CD4-positive, alpha-beta T cell treated with Interleukin-17A for 1 hour (primary cell): ENCODE measurements at regions not wholly inside any gene's neighbourhood (a gene's known extent, or its start where the extent isn't known, plus 50 kb on each side); places are given as distances from the start of the nearest gene placed in this dataset.

Source experiments
- DNase-seq: peaks from one replicate; pipeline ENCODE4 v3.0.0-alpha.2; 2020

DNA sequence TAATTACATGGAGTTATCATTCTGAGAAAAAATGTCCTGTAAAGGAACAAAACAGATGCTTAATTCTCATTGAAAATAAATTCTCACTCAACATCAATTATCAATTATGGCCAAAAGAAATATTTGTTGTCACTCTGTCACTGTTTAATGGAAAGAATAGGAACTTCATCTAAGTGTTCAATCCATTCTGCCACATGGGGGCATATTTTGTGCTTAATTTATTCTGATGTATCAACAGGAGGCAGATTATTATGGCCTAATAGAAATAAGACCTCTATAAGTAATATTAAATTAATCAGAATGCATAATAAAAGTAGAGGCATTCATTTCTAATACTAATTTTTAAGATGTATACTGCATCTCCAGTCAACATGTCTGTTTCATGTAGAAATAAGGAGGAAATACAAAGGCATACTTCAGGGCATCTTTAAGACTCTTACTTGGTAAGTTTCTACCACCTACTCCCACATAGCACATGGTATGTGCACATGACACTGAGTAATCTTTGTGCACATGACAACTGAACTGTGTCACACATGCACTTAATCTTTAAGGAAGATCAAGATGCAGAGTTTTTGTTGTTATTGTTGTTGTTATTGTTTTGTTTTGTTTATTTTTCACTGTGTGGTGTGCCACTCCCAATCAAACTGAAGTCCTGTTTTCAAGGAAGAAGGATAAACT, 420.4 kb upstream of the SEMA3A start:
- DNase-seq, result no peak

- DNase-seq, result no peak
Measured at GRCh38 chr7:84612981-84613681, 418.5 kb upstream of the SEMA3A start.

GRCh38 chr7:84611391-84611790, 416.8 kb upstream of the SEMA3A start:
- DNase-seq, result no peak

GRCh38 chr7:84610390-84610789, 415.8 kb upstream of the SEMA3A start:
- DNase-seq, result no peak

GRCh38 chr7:84605301-84605700, 410.7 kb upstream of the SEMA3A start:
- DNase-seq, result no peak

GRCh38 chr7:84603545-84603944, 409.0 kb upstream of the SEMA3A start:
- DNase-seq, result no peak

DNA sequence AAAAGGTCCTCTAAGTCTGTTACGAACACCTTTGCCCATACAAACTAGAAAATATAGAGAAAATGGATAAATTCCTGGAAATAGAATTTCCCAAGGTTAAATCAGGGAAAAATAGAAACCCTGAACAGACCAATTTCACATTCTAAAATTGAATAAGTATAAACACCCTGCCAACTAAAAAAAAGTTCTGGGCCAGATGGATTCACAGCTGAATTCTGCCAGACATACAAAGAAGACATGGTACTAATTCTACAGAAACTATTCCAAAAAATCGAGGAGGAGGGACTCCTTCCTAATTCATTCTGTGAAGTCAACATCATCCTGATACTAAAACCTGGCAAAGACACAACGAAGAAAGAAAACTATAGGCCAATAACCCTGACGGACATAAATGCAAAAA, 400.4 kb upstream of the SEMA3A start:
- DNase-seq, result no peak

DNA sequence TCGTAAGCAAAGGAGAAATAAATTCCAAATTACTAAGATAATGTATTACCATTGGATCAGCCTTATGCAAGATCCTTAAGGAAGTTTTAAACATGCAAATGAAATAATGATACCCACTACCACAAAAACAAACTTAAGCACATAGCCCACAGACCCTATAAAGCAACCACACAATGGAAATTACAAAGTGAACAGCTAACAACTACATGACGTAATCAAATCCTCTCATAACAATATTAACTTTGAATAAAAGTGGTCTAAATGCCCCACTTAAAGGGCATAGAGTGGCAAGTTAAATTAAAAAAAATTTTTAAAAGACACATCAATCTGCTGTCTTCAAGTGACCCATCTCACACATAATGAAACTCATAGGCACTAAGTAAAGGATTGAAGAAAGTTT, 397.3 kb upstream of the SEMA3A start:
- DNase-seq, result no peak

DNA sequence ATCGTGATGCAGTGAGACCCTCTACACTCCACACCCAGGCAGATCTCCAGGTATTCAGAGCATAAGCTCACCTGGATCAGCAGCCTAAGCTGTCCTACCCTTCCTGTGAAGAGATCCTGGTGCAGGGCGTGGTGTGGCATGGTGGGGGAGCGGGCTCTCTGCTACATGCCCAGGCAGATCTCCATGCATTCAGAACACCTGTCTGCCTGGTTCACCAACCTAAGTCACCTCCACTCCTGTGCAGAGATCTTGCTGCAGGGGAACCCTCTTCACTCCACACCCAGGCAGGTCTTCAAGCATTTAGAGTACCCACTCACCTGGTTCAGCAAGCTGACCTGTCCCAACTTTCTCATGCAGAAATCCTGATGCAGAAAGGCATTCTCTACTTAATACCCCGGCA, 394.4 kb upstream of the SEMA3A start:
- no peak for DNase-seq

GRCh38 chr7:84583331-84583730, 388.7 kb upstream of the SEMA3A start:
- no peak for DNase-seq

DNA sequence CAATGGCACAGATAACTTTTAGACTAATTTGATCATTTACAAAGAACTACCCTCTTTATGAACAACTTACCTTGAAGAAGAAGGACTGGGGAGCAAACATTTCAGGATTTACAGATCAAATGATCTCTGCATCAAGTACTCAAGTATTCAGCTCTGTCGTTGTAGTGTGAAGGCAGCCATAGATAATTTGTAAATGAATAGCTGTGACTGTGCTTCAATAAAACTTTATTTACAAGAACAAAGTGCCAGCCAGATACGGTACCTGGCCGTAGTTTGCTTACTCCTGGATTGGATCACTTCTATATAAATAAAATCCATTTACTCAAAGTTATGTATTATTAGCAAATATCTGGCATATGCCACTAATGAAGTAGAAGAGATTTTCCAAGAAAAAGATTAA, 388.2 kb upstream of the SEMA3A start:
- DNase-seq, result no peak

GRCh38 chr7:84578825-84579224, 384.2 kb upstream of the SEMA3A start:
- no peak for DNase-seq

- DNase-seq, result no peak
Measured at GRCh38 chr7:84568781-84569180, 374.2 kb upstream of the SEMA3A start.

GRCh38 chr7:84565345-84566074, 370.9 kb upstream of the SEMA3A start:
- DNase-seq, result no peak

GRCh38 chr7:84553711-84554110, 359.1 kb upstream of the SEMA3A start:
- no peak for DNase-seq

DNA sequence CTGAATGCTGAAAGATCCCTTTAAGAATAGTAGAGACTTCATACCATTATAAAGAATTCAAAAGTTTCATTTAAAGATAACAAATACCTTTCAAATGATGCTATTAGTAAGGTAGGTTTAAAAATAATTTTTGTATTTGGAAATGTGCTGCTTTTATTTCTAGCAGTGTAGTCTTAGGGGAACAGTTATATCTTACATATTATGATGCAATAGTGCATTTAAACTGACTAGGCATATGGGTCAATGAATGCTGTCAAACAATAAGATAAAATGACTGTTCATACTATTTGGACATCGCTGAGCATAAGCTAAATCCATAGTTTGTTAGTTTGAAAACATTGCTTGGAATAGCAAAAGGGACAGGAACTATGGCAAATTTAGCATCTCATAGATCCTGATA, 354.8 kb upstream of the SEMA3A start:
- DNase-seq, result no peak

- DNase-seq, result no peak
Measured at GRCh38 chr7:84548366-84549365, 354.1 kb upstream of the SEMA3A start.

DNA sequence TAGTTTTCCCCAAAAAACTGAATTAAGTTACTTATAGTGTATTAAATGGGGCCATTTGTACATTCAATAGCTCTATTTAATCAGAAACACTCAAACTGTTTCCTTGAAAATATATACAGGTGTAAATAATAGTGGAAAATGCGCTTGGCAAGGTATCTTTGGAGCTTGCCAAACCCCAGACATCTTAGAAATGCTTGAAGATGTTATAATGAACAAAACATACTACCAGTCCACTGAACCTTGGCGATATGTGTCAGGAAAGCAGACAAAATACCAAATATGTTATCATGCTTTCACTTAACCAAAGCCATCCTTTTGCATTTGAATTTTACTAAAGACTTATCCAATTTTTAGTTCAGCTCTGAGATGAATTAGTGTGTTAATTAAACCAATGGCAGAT, 352.7 kb upstream of the SEMA3A start:
- DNase-seq, result no peak

- DNase-seq, result no peak
Measured at GRCh38 chr7:84546403-84546802, 351.8 kb upstream of the SEMA3A start.

DNA sequence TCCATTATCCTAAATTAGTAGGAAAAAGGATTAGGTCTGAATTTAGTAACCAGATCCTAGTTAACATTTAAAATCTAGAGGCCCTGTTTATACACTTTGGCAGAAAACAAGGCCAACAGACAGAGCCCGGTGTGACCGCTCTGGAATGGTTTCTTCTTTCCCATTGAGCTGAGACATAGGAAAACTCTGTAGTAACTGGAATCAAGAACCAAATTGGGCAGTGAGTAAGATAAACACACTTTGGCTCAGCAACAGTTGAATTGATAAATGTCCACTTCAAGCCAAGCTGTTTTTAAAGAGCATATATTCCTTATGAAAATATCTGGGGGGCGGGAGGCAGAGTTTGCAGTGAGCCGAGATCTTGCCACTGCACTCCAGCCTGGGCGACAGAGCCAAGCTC, 343.7 kb upstream of the SEMA3A start:
- DNase-seq, result no peak

- no peak for DNase-seq
Measured at GRCh38 chr7:84536271-84536870, 341.8 kb upstream of the SEMA3A start.

DNA sequence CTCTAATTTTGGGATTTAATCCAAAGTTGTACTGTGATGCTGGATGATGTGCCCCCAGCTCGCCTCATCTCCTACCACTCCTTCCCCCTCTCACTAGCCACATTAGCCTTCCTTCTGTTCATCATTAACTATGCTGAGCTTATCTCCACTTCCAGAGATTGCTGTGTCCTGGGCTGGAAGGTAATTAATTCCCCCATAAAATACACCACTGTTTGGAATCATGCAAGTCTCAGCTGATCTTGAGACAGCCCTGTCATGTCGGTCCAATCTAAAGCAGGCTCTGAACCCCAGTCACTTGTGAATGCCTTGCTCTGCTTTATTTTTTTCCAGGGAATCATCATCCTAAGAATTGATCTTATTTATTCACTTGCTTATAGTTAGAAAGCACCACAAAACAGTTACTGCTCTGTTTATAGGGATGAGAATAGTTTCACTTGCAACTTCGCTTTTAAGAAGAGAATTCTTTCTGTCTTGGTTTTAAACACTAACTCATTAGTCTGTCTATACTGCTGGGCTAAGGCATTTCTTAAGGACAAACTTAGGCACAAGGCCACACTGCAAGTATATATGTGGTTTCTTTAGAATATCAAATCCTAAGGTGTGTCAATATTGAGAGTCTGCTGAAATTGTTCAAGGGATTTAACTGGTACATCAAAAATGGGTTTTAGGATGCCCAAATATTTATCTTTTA, 341.1 kb upstream of the SEMA3A start:
- DNase-seq, result no peak
